Large intestine (tissue), 3 donors: ENCODE measurements at regions not wholly inside any gene's neighbourhood (a gene's known extent, or its start where the extent isn't known, plus 50 kb on each side); places are given as distances from the start of the nearest gene placed in this dataset.
"Not testable (repeated sequence)": the region's sequence is repeated elsewhere in the genome, so short reads cannot be mapped to it uniquely, and the experiment has no call there.

Source experiments
- DNase-seq, 2 donors: peaks; one replicate each; pipeline versions ENCODE4 v3.0.0 to v3.0.0-alpha.2; 2013
- H3K27ac ChIP-seq: one replicate; pipeline ENCODE4 v1.5.1; 2013; ENCODE audit warnings: low read length
- H3K27me3 ChIP-seq: 2 replicates; pipeline ENCODE4 v1.6.1; 2013; ENCODE audit warnings: low read length; ENCODE audit not compliant: control insufficient read depth, insufficient read depth
- H3K36me3 ChIP-seq: 2 replicates; pipeline ENCODE4 v1.6.1; 2013; ENCODE audit warnings: low read length; ENCODE audit not compliant: control insufficient read depth, insufficient read depth
- H3K4me1 ChIP-seq: one replicate; pipeline ENCODE4 v1.6.1; 2013; ENCODE audit warnings: low read length; ENCODE audit not compliant: control insufficient read depth, insufficient read depth
- H3K4me3 ChIP-seq: one replicate; pipeline ENCODE4 v1.5.1; 2013; ENCODE audit warnings: low read length
- H3K9me3 ChIP-seq: one replicate; pipeline ENCODE4 v1.6.1; 2013; ENCODE audit warnings: mild to moderate bottlenecking, low read depth, low read length, moderate library complexity; ENCODE audit not compliant: control insufficient read depth
- WGBS: methylation state at CpG from one replicate; pipeline ENCODE4 v1.1.5; 2013; ENCODE audit warnings: low lambda C conversion rate; ENCODE audit not compliant: insufficient coverage; 5-methylcytosine and 5-hydroxymethylcytosine counted together

- H3K4me1 ChIP-seq = no peaks in the 10 kb centered on the region
- no peaks in the 10 kb centered on the region for H3K36me3 ChIP-seq
- no peak for DNase-seq
- no peaks in the 10 kb centered on the region for H3K9me3 ChIP-seq
- WGBS = 86% methylated on average over 4 of the region's 6 CpGs
- no peak overlapping the region for H3K4me3 ChIP-seq
- no peak overlapping the region for H3K27ac ChIP-seq
- H3K27me3 ChIP-seq = no peaks in the 10 kb centered on the region
Observed at GRCh38 chr10:106053061-106053460, 1111.4 kb downstream of the SORCS1 start.

- no peak overlapping the region for H3K4me3 ChIP-seq
- no peaks in the 10 kb centered on the region for H3K9me3 ChIP-seq
- no peak overlapping the region for H3K27ac ChIP-seq
- no peaks in the 10 kb centered on the region for H3K36me3 ChIP-seq
- H3K27me3 ChIP-seq = no peaks in the 10 kb centered on the region
- peak in 1 of 2 donors; percentile 4 for DNase-seq
- H3K4me1 ChIP-seq = no peaks in the 10 kb centered on the region
- 0% methylated on average over 1 of the region's 2 CpGs for WGBS
Observed at GRCh38 chr10:106044503-106044902, 1120.0 kb downstream of the SORCS1 start.

GRCh38 chr10:106043863-106044262 lies 1120.6 kb downstream of the SORCS1 start:
- WGBS = 80% methylated on average over 1 of the region's 3 CpGs
- H3K27ac ChIP-seq = no peak overlapping the region

GRCh38 chr10:106038246-106038645 lies 1126.3 kb downstream of the SORCS1 start:
- H3K36me3 ChIP-seq = no peaks in the 10 kb centered on the region
- WGBS = no CpG with 5 or more reads among the region's 1 CpG
- no peak for DNase-seq
- no peak overlapping the region for H3K4me3 ChIP-seq
- H3K9me3 ChIP-seq = no peaks in the 10 kb centered on the region
- H3K27me3 ChIP-seq = no peaks in the 10 kb centered on the region
- H3K27ac ChIP-seq = no peak overlapping the region
- no peaks in the 10 kb centered on the region for H3K4me1 ChIP-seq

More at GRCh38 chr10:106043863-106044262, 1120.6 kb downstream of the SORCS1 start:
- Histone ChIP-seq H3K9me3 (no peaks in the 10 kb centered on the region), H3K4me1 (no peaks in the 10 kb centered on the region), H3K4me3 (no peak overlapping the region), H3K36me3 (no peaks in the 10 kb centered on the region), H3K27me3 (no peaks in the 10 kb centered on the region)
- peak; percentile 7 to 31 for DNase-seq

GRCh38 chr10:106033065-106033464 lies 1131.4 kb downstream of the SORCS1 start:
- no peaks in the 10 kb centered on the region for H3K4me1 ChIP-seq
- no peak for DNase-seq
- no peak overlapping the region for H3K27ac ChIP-seq
- H3K27me3 ChIP-seq = no peaks in the 10 kb centered on the region
- no peaks in the 10 kb centered on the region for H3K36me3 ChIP-seq
- H3K4me3 ChIP-seq = no peak overlapping the region
- H3K9me3 ChIP-seq = no peaks in the 10 kb centered on the region

GRCh38 chr10:106032450-106033002 lies 1132.0 kb downstream of the SORCS1 start:
- no peaks in the 10 kb centered on the region for H3K9me3 ChIP-seq
- WGBS = 80% methylated on average over 1 of the region's 1 CpG
- no peaks in the 10 kb centered on the region for H3K4me1 ChIP-seq
- no peaks in the 10 kb centered on the region for H3K27me3 ChIP-seq
- H3K36me3 ChIP-seq = no peaks in the 10 kb centered on the region
- no peak for DNase-seq
- no peak overlapping the region for H3K4me3 ChIP-seq
- no peak overlapping the region for H3K27ac ChIP-seq

- no peak for DNase-seq
- H3K4me1 ChIP-seq = no peaks in the 10 kb centered on the region
- no peak overlapping the region for H3K27ac ChIP-seq
- H3K9me3 ChIP-seq = no peaks in the 10 kb centered on the region
- no CpG with 5 or more reads among the region's 1 CpG for WGBS
- H3K27me3 ChIP-seq = no peaks in the 10 kb centered on the region
- H3K4me3 ChIP-seq = no peak overlapping the region
- H3K36me3 ChIP-seq = no peaks in the 10 kb centered on the region
Observed at GRCh38 chr10:106027240-106027639, 1137.3 kb downstream of the SORCS1 start.

- no peaks in the 10 kb centered on the region for H3K4me1 ChIP-seq
- no peaks in the 10 kb centered on the region for H3K36me3 ChIP-seq
- DNase-seq = no peak
- H3K4me3 ChIP-seq = no peak overlapping the region
- no peak overlapping the region for H3K27ac ChIP-seq
- no peaks in the 10 kb centered on the region for H3K9me3 ChIP-seq
- no peaks in the 10 kb centered on the region for H3K27me3 ChIP-seq
Observed at GRCh38 chr10:106025208-106025811, 1139.2 kb downstream of the SORCS1 start.

GRCh38 chr10:106023329-106023728 lies 1141.2 kb downstream of the SORCS1 start:
- no peaks in the 10 kb centered on the region for H3K27me3 ChIP-seq
- 75% methylated on average over 2 of the region's 3 CpGs for WGBS
- no peaks in the 10 kb centered on the region for H3K4me1 ChIP-seq
- H3K9me3 ChIP-seq = no peaks in the 10 kb centered on the region
- H3K27ac ChIP-seq = no peak overlapping the region
- DNase-seq = no peak
- H3K36me3 ChIP-seq = no peaks in the 10 kb centered on the region
- no peak overlapping the region for H3K4me3 ChIP-seq

- H3K9me3 ChIP-seq, H3K4me3 ChIP-seq, H3K4me1 ChIP-seq, H3K27me3 ChIP-seq, DNase-seq, H3K36me3 ChIP-seq, H3K27ac ChIP-seq: not testable (repeated sequence)
- 87% methylated on average over 4 of the region's 6 CpGs for WGBS
Observed at GRCh38 chr10:106019559-106019958, 1144.9 kb downstream of the SORCS1 start.
